Type B pancreatic cell (in vitro differentiated cells): ENCODE measurements at regions not wholly inside any gene's neighbourhood (a gene's known extent, or its start where the extent isn't known, plus 50 kb on each side); places are given as distances from the start of the nearest gene placed in this dataset.

Source experiments
- DNase-seq: peaks from one replicate; pipeline ENCODE4 v3.0.0; 2021; ENCODE audit warnings: mixed read lengths; ENCODE audit not compliant: unreplicated experiment; ENCODE audit errors: extremely low spot score
- H3K27ac Mint-ChIP-seq: 2 replicates; pipeline ENCODE4 v1.8.0; 2021; ENCODE audit warnings: mild to moderate bottlenecking, mixed read lengths
- H3K27me3 Mint-ChIP-seq: 2 replicates; pipeline ENCODE4 v1.8.0; 2021; ENCODE audit warnings: mixed read lengths
- H3K36me3 Mint-ChIP-seq: 2 replicates; pipeline ENCODE4 v1.8.0; 2021; ENCODE audit warnings: mixed read lengths
- H3K4me1 Mint-ChIP-seq: one replicate; pipeline ENCODE4 v1.8.0; 2021; ENCODE audit warnings: mixed read lengths; ENCODE audit not compliant: unreplicated experiment
- H3K4me3 Mint-ChIP-seq: 2 replicates; pipeline ENCODE4 v1.8.0; 2021; ENCODE audit warnings: mild to moderate bottlenecking, mixed read lengths
- H3K9me3 Mint-ChIP-seq: 2 replicates; pipeline ENCODE4 v1.8.0; 2021; ENCODE audit warnings: mixed read lengths
- TF ChIP-seq, protein P1 (sequence below): fragments of 200-600 bp; sonication (generic); conservative IDR thresholded peaks from 2 replicates; pipeline ENCODE4 v1.5.0; 2021; ENCODE audit warnings: antibody characterized with exemption, mild to moderate bottlenecking

DNA sequence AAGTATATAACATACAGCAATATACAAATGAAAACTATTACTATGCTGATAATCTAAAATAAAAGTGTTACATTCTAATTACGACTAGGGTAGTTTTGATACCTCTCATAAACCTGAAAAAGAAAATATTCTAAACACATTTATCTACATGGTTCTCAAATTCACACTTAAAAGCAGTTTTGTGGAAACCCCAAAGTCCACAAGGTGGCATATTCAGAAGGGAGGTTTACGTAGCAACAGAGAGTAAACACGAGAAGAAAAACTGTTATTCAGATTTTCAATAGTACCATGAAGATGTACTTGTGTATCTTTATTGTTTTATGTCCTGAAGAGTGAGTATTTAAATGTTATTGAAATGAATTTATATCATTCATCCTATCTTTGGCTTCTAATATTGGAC is 275.9 kb upstream of the KLHL1 start:
- no peak for DNase-seq
- no peaks in the 10 kb centered on the region for H3K36me3 Mint-ChIP-seq
- TF ChIP-seq, protein P1, sequence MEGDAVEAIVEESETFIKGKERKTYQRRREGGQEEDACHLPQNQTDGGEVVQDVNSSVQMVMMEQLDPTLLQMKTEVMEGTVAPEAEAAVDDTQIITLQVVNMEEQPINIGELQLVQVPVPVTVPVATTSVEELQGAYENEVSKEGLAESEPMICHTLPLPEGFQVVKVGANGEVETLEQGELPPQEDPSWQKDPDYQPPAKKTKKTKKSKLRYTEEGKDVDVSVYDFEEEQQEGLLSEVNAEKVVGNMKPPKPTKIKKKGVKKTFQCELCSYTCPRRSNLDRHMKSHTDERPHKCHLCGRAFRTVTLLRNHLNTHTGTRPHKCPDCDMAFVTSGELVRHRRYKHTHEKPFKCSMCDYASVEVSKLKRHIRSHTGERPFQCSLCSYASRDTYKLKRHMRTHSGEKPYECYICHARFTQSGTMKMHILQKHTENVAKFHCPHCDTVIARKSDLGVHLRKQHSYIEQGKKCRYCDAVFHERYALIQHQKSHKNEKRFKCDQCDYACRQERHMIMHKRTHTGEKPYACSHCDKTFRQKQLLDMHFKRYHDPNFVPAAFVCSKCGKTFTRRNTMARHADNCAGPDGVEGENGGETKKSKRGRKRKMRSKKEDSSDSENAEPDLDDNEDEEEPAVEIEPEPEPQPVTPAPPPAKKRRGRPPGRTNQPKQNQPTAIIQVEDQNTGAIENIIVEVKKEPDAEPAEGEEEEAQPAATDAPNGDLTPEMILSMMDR = no peak
- no peak overlapping the region for H3K27ac Mint-ChIP-seq
- no peak overlapping the region for H3K4me3 Mint-ChIP-seq
- no peaks in the 10 kb centered on the region for H3K9me3 Mint-ChIP-seq
- H3K27me3 Mint-ChIP-seq = no peaks in the 10 kb centered on the region
- no peaks in the 10 kb centered on the region for H3K4me1 Mint-ChIP-seq

DNA sequence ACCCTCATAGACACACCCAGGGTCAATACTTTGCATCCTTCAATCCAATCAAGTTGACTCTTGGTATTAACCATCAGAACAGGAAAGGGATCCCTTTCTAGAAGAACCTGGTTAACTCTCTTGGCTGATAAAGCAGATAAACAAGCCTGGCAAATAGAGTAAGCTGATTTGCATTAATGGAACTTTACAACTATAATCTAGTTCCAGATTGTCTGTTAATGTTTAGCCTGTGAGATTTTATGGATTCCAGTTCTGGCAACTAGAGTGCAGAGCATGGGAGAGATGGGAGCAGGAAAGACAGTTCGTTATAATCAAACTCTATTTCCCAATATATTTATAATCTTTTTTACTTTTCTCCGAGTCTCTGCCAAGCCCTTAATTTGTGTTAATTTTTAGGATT is 272.6 kb upstream of the KLHL1 start:
- Mint-ChIP-seq H3K9me3 (no peaks in the 10 kb centered on the region), H3K27ac (no peak overlapping the region)

DNA sequence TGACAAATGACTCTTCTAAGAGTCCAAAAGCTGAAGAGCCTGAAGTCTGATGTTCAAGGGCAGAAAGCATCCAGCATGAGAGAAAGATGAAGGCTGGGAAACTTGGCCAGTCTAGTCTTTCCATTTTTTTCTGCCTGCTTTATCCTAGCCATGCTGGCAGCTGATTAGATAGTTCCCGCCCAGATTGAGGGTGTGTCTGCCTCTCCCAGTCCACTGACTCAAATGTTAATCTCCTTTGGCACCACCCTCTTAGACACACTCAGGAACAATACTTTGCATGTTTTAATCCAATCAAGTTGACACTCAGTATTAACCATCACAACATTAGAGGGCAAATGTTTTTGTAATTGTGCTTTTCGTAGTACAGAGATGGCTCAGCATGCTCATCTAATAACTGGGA is 267.5 kb upstream of the KLHL1 start:
- Mint-ChIP-seq H3K4me3 (no peak overlapping the region), H3K36me3 (no peaks in the 10 kb centered on the region), H3K9me3 (no peaks in the 10 kb centered on the region), H3K27me3 (no peaks in the 10 kb centered on the region), H3K4me1 (no peaks in the 10 kb centered on the region), H3K27ac (no peak overlapping the region)
- TF ChIP-seq, protein P1 = no peak
- no peak for DNase-seq

More for the DNA sequence above, 272.6 kb upstream of the KLHL1 start:
- H3K27me3 Mint-ChIP-seq = no peaks in the 10 kb centered on the region
- DNase-seq = no peak
- no peak overlapping the region for H3K4me3 Mint-ChIP-seq
- no peaks in the 10 kb centered on the region for H3K4me1 Mint-ChIP-seq
- no peaks in the 10 kb centered on the region for H3K36me3 Mint-ChIP-seq
- TF ChIP-seq, protein P1 = no peak

DNA sequence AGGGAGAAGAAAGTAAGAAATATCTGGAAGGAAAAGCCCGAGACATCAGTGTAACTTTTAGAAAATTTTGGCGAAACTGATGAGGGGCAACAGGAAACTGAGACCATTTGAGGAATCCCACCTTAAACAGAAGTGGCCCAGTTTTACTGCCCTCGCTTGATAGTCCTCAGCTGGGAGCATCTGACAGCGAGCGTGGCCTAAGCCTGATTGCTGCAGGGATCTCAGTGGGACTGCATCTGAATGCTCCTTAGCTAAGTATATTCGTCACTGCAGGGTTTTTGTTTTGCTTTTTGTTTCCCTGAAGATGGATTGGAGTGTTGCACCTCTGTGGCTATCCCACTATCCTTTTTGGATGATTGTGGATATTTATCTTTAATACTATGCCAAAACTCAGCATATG is 262.7 kb upstream of the KLHL1 start:
- TF ChIP-seq, protein P1 = no peak
- H3K36me3 Mint-ChIP-seq = no peaks in the 10 kb centered on the region
- H3K4me1 Mint-ChIP-seq = no peaks in the 10 kb centered on the region
- no peak for DNase-seq
- H3K9me3 Mint-ChIP-seq = no peaks in the 10 kb centered on the region
- H3K4me3 Mint-ChIP-seq = no peak overlapping the region
- H3K27ac Mint-ChIP-seq = no peak overlapping the region
- H3K27me3 Mint-ChIP-seq = no peaks in the 10 kb centered on the region

DNA sequence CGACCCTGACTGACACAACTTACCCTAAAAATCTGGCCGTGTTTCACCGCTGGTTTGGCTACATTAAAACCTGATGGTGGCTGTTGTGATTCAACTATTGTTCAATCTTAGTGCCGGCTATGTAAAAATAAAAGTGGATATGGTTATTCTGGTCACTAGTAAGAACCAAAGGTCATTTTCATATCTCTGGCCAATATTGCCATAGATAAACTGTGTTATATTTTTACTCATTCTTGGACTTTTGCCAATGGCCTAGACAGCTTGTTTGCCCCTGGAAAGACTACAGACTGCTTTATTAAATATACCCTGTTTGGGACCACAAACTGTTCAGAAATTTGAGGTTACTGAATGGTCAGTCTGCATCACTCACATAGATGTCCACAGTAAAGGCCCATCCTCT is 258.5 kb upstream of the KLHL1 start:
- TF ChIP-seq, protein P1 = no peak
- Mint-ChIP-seq H3K36me3 (no peaks in the 10 kb centered on the region), H3K27ac (no peak overlapping the region), H3K4me1 (no peaks in the 10 kb centered on the region), H3K9me3 (no peaks in the 10 kb centered on the region), H3K4me3 (no peak overlapping the region), H3K27me3 (no peaks in the 10 kb centered on the region)
- no peak for DNase-seq

DNA sequence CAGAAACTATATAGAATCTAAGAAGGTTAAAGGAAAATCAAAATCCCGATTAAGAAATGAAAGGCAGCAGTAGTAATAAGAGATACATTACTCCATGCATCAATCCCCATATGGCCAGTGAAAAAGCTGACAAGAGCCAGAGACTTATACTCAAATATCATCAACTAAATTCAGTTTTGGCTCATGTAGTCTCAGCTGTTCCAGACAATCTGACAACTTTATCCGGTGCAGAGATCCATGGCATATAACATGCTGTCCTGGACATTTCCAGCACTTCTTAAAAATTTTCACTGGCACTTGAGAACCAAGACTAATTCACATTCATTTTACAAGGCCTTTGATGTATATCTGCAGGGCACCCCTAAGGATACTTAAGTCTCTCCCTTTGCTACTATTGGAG is 255.7 kb upstream of the KLHL1 start:
- Mint-ChIP-seq H3K27me3 (no peaks in the 10 kb centered on the region), H3K36me3 (no peaks in the 10 kb centered on the region), H3K9me3 (no peaks in the 10 kb centered on the region), H3K4me3 (no peak overlapping the region), H3K4me1 (no peaks in the 10 kb centered on the region), H3K27ac (no peak overlapping the region)
- DNase-seq = no peak
- TF ChIP-seq, protein P1 = no peak
